Fibroblast of lung (primary cell): ENCODE measurements at regions not wholly inside any gene's neighbourhood (a gene's known extent, or its start where the extent isn't known, plus 50 kb on each side); places are given as distances from the start of the nearest gene placed in this dataset.

Source experiments
- EZH2 ChIP-seq: IDR thresholded peaks from 2 replicates; pipeline ENCODE4 v1.5.1; 2012; ENCODE audit warnings: low read length, control low read depth, mild to moderate bottlenecking; ENCODE audit errors: missing control alignments
- TF ChIP-seq, protein P1 (sequence below), 2 donors: IDR thresholded peaks in 1 of 2; conservative IDR thresholded peaks in 1 of 2; 1 replicate in 1 of 2; 2 replicates in 1 of 2; pipeline ENCODE4 v1.5.1; 2011 to 2012; ENCODE audit warnings: low read length in 2 of 2, control low read depth in 1 of 2, inconsistent platforms in 1 of 2, low read depth in 1 of 2, mild to moderate bottlenecking in 1 of 2

DNA sequence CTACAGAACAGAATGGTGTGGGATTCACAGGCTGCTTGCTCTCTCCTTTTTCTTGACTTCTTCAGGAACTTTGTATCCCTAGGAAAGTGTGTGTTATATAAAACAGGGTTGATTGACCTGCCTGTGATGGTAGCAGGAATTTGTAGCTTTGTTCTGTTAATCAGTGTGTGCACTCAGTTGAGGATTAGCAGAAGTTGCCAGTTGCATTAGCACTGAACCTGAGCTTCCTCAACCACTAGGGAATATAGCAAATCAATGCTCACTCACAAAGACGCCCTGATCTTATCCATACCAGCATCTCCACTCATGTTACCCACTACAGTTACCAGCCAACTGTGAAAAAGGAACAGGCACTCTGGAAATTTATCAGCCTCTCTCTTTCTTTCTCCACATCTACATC, 319.1 kb upstream of the EMCN start:
- TF ChIP-seq, protein P1, sequence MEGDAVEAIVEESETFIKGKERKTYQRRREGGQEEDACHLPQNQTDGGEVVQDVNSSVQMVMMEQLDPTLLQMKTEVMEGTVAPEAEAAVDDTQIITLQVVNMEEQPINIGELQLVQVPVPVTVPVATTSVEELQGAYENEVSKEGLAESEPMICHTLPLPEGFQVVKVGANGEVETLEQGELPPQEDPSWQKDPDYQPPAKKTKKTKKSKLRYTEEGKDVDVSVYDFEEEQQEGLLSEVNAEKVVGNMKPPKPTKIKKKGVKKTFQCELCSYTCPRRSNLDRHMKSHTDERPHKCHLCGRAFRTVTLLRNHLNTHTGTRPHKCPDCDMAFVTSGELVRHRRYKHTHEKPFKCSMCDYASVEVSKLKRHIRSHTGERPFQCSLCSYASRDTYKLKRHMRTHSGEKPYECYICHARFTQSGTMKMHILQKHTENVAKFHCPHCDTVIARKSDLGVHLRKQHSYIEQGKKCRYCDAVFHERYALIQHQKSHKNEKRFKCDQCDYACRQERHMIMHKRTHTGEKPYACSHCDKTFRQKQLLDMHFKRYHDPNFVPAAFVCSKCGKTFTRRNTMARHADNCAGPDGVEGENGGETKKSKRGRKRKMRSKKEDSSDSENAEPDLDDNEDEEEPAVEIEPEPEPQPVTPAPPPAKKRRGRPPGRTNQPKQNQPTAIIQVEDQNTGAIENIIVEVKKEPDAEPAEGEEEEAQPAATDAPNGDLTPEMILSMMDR (conservative IDR thresholded peaks at IDR 0.05 in 1 of 2, IDR thresholded peaks at IDR 0.05 in 1 of 2; ENCODE audit: low read depth in 1 of 2, low read length in 2 of 2): no peak
- no peak for TF ChIP-seq EZH2
